PFSK-1 (cell line): ENCODE measurements at regions not wholly inside any gene's neighbourhood (a gene's known extent, or its start where the extent isn't known, plus 50 kb on each side); places are given as distances from the start of the nearest gene placed in this dataset.

Experiments used
- POLR2AphosphoS5 ChIP-seq: IDR thresholded peaks from 2 replicates; pipeline ENCODE4 v1.6.1; 2012; ENCODE audit warnings: low read depth, mild to moderate bottlenecking, control low read depth, low read length, moderate library complexity
- TF ChIP-seq, protein P1 (sequence below), 2 experiments: IDR thresholded peaks; 2 replicates each; pipeline versions ENCODE4 v1.6.1 to v1.8.0; 2011 to 2012; ENCODE audit warnings: low read depth in 2 of 2, low read length in 2 of 2, control low read depth in 1 of 2, inconsistent platforms in 1 of 2, mild to moderate bottlenecking in 1 of 2, moderate library complexity in 1 of 2; ENCODE audit not compliant: insufficient read depth in 1 of 2

GRCh38 chr17:34486761-34487160 lies 92.6 kb upstream of the TMEM132E start:
- TF ChIP-seq, protein P1, sequence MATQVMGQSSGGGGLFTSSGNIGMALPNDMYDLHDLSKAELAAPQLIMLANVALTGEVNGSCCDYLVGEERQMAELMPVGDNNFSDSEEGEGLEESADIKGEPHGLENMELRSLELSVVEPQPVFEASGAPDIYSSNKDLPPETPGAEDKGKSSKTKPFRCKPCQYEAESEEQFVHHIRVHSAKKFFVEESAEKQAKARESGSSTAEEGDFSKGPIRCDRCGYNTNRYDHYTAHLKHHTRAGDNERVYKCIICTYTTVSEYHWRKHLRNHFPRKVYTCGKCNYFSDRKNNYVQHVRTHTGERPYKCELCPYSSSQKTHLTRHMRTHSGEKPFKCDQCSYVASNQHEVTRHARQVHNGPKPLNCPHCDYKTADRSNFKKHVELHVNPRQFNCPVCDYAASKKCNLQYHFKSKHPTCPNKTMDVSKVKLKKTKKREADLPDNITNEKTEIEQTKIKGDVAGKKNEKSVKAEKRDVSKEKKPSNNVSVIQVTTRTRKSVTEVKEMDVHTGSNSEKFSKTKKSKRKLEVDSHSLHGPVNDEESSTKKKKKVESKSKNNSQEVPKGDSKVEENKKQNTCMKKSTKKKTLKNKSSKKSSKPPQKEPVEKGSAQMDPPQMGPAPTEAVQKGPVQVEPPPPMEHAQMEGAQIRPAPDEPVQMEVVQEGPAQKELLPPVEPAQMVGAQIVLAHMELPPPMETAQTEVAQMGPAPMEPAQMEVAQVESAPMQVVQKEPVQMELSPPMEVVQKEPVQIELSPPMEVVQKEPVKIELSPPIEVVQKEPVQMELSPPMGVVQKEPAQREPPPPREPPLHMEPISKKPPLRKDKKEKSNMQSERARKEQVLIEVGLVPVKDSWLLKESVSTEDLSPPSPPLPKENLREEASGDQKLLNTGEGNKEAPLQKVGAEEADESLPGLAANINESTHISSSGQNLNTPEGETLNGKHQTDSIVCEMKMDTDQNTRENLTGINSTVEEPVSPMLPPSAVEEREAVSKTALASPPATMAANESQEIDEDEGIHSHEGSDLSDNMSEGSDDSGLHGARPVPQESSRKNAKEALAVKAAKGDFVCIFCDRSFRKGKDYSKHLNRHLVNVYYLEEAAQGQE (IDR thresholded peaks at IDR 0.05; ENCODE audit: insufficient read depth in 1 of 2, low read depth in 2 of 2, low read length in 2 of 2), result no peak
- no peak for TF ChIP-seq POLR2AphosphoS5
